GM21528 (cell line): ENCODE measurements at regions not wholly inside any gene's neighbourhood (a gene's known extent, or its start where the extent isn't known, plus 50 kb on each side); places are given as distances from the start of the nearest gene placed in this dataset.
"Not testable (repeated sequence)": the region's sequence is repeated elsewhere in the genome, so short reads cannot be mapped to it uniquely, and the experiment has no call there.

Experiments
- ATAC-seq: cut with Tn5 transposase; IDR thresholded peaks from one replicate; pipeline ENCODE4 v1.9.1; 2021; ENCODE audit warnings: mild to moderate bottlenecking, moderate library complexity; ENCODE audit not compliant: unreplicated experiment, low FRiP score

DNA sequence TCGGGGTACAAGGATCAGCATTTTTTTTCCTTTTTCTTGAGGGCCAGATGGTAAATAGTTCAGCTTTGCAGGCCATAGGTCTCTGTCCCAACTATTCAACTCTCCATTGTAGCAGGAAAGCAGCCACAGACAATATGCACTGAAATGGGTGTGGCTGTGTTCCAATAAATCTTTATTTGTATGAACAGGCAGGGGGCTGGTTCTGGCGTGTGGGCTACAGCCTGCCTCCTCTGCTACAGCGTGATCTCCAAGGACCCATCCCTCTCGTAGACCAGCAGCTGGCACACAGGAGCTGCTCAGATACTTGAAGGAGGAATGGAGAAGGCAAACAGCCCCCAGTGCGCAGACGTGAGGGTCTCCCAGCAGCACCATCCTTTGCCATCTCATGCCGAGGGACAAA, 91.8 kb upstream of the FRG2C start:
- not testable (repeated sequence) for ATAC-seq

GRCh38 chr3:75579091-75579490, 85.0 kb upstream of the FRG2C start:
- not testable (repeated sequence) for ATAC-seq

DNA sequence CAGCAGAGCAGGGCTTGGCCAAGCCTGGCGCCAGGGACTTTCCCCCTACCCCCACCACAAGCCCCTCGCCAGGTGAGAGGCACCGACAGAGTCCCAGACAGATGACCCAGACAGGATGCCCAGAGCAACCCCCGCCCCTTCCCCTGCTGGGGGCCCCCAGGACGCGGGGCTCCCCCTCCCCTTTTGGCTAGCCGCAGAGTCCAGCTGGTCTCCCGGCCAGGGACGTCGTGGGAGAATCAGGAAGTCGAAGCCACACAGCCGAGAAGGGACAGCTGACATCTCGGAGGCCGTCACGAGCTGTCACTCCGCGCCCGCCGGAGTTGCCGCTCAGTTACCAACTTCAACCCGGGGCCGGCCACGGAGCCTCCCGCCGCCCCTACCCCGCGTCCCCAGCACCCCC, 84.6 kb upstream of the FRG2C start:
- not testable (repeated sequence) for ATAC-seq

DNA sequence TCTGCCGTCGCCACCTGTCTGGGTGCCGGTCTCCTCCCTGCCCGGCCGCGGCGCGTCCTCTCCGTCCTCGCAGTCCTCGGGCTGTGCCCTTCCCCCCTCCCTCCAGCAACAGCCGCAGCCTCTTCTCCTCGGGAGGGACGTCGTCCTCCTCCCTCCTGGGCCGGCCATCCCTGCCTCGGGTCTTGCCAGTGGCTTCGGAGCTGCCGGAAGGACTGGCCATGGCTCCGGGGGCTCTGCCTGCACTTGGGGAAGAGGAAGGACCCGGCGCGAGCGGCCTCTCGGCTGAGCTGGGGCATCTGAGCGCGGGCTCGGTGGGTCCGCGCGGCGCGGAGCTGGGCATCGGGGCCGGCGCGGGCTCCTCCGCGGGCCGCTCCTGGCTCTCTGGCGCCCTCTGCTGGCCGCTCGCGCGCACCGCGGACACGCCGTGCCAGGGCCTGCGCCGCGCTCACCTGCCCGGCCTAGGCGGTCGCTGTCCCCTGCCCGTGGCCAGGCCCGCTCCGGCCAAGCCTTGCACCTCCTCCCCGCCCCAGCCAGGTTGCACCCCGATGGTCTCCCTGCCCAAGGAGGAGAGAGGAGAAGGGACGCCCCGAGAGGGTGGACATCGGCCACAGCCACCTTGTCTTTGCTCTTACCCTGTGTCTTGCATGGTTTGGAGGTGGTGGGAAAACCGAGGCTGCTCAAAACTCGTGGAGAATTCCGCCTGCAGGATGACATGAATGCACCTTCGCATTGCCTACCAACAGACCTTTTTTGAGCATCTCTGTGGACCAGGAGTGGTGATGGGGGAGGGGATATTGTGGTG, 83.9 kb upstream of the FRG2C start:
- not testable (repeated sequence) for ATAC-seq

DNA sequence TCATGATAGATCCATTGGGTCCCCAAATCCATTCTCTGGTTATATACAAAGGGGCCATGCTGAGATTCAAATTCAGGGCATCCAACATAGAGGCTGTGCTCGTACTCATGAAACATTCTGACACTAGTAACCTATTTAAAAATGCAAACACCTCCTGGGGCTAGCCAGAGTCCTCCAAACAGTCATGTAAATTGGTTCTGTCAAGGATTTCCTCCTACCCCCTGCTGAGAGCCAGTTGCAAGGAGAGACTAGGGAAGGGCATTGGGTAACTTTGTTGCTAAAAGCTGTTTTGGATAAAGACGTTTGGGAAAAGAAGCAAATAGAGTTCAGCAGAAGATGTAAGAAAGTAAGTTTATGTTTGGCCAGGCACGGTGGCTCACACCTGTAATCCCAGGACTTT, 81.6 kb upstream of the FRG2C start:
- not testable (repeated sequence) for ATAC-seq

DNA sequence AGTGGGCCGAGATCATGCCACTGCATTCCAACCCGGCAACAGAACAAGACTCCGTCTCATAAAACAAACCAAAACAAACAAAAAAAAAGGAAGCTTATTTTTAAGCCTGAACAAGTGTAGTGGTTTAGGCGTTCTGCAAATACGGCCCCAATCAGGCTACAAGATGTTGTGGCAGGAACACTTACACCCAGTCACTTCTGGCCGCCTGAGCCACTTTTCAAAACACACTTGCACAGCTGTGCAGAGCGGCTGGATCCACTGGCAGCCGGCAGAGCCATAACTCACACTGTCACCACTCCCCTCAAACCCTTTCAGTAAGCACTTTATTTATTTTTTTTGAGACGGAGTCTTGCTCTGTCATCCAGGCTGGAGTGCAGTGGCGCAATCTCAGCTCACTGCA, 81.0 kb upstream of the FRG2C start:
- not testable (repeated sequence) for ATAC-seq

DNA sequence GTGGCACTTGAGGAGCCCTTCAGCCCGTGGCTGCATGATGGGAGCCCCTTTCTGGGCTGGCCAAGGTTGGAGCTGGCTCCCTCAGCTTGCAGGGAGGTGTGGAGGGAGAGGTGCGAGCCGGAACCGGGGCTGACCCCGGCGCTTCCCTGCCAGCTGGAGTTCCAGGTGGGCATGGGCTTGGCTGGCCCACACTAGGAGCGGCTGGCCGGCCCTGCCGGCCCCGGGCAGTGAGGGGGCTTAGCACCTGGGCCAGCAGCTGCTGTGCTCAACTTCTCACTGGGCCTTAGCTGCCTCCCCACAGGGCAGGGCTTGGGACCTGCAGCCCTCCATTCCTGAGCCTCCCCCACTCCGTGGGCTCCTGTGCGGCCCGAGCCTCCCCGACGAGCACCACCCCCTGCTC, 76.4 kb upstream of the FRG2C start:
- ATAC-seq: not testable (repeated sequence)

DNA sequence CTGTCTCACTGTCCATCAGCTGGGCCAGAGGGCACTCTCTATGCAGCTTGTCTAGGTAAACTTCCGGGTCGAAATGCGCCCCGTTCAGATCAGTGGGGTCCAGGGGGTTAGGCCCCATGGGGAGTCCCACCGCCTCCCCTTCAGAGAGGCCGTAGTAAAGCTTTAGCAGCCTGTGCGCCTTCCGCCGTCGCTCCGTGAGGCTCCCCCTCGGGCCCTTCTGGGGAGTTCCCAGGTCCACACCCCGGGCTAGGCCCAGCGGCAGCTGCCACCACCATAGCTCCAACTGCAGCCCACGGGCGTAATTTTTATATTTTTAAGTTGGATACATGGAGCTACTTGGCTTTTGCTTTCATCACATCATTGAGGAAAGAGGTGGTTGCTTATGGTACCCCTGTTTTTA, 73.7 kb upstream of the FRG2C start:
- not testable (repeated sequence) for ATAC-seq

GRCh38 chr3:75604286-75604934, 59.7 kb upstream of the FRG2C start:
- ATAC-seq: not testable (repeated sequence)

DNA sequence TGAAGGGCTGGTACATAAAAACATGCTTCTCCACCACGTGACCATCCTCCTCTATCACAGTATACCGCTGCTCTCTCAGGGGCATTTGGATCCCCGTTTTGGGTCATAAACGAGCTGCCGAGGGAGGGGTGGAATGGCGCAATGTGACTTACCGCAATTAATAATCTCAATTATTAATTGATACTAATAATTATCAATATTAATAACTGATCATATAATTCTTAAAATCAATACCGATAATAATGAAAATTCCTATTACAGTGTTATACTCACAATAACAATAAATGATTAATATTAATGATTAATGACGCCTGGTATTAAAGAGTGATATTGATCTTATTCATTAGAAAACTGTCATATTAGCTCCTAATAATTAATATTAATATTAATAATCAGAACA, 56.1 kb upstream of the FRG2C start:
- ATAC-seq: not testable (repeated sequence)

- not testable (repeated sequence) for ATAC-seq
Measured at GRCh38 chr3:75609598-75609997, 54.5 kb upstream of the FRG2C start.

- no peak for ATAC-seq
Measured at GRCh38 chr3:75610773-75611172, 53.4 kb upstream of the FRG2C start.

DNA sequence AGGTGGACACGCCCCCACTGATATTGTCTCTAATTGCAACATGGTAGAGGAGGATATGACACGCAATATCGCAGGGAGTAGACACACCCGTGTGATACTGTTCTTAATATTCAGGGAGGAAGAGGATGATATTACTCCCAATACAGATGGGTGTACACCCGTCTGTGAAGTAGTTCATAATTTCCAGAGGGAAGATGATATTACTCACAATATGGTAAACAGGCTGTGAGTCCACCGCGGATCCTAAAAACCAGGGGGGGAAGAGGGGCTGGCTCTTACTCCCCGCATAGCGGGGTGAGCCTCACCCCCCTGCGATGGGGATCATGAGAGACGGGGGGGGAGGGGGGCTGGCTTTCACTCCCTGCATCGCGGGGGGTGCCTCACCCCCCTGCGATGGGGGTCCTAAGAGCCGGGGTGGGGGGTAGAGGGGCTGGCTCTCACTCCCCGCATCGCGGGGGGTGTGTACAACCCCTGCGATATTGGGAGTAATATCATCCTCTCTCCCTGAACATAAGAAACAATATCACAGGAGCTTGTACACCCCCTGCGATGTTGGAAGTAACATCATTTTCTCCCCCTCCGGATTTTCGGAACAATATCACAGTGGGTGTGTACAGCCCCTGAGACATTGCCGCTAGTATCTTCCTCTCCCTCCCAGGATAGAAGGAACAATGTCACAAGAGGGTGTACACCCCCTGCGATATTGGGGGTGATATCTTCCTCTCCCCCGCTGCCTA, 52.2 kb upstream of the FRG2C start:
- not testable (repeated sequence) for ATAC-seq
